ENCODE measurements at regions not wholly inside any gene's neighbourhood (a gene's known extent, or its start where the extent isn't known, plus 50 kb on each side); places are given as distances from the start of the nearest gene placed in this dataset.

GRCh38 chrX:22689290-22689689 lies 310.5 kb upstream of the DDX53 start:
- no peaks in the 10 kb centered on the region for H3K36me3 ChIP-seq
- H3K27me3 ChIP-seq (ENCODE audit: low read depth): no peaks in the 10 kb centered on the region
- H3K4me3 ChIP-seq: no peak overlapping the region
- DNase-seq: no peak
- no peaks in the 10 kb centered on the region for H3K4me1 ChIP-seq
- TF ChIP-seq CTCF (IDR thresholded peaks at IDR 0.05; ENCODE audit: borderline replicate concordance): no peak
- no peak overlapping the region for H3K27ac ChIP-seq (replicated peaks)
- no peaks in the 10 kb centered on the region for H3K9me3 ChIP-seq (replicated peaks)
- intact Hi-C loops (cut with micrococcal nuclease): no loop called here

DNA sequence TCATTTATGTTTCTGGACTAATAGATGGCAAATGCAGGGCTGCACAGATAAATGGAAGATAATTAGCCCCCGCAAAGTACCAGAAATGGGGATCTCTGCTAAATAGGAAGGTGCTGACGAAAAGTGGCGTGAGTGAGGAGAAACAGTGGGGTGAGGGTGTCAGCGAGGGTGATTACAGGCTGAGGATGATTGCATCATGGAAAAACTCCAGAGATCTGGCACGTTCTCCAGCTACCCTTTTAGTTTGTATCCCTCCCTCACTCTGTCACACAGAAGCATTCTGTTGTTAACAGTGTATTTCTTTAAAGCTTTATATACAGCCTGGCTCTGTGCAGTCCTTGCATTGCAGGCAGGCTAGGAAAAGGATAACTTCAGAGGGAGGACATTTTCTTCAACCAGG lies 309.6 kb upstream of the DDX53 start:
- no peak overlapping the region for H3K4me3 ChIP-seq
- no peak for TF ChIP-seq CTCF (IDR thresholded peaks at IDR 0.05; ENCODE audit: borderline replicate concordance)
- H3K36me3 ChIP-seq: no peaks in the 10 kb centered on the region
- no peaks in the 10 kb centered on the region for H3K4me1 ChIP-seq
- intact Hi-C loops (cut with micrococcal nuclease): no loop called here
- H3K27me3 ChIP-seq (ENCODE audit: low read depth): no peaks in the 10 kb centered on the region
- DNase-seq: no peak
- no peaks in the 10 kb centered on the region for H3K9me3 ChIP-seq (replicated peaks)
- no peak overlapping the region for H3K27ac ChIP-seq (replicated peaks)

GRCh38 chrX:22691966-22692565 lies 307.7 kb upstream of the DDX53 start:
- intact Hi-C loops (cut with micrococcal nuclease): no loop called here
- H3K4me3 ChIP-seq: no peak overlapping the region
- no peak for TF ChIP-seq CTCF (IDR thresholded peaks at IDR 0.05; ENCODE audit: borderline replicate concordance)
- no peaks in the 10 kb centered on the region for H3K36me3 ChIP-seq
- no peak for DNase-seq
- no peaks in the 10 kb centered on the region for H3K4me1 ChIP-seq
- H3K27me3 ChIP-seq (ENCODE audit: low read depth): no peaks in the 10 kb centered on the region
- no peak overlapping the region for H3K27ac ChIP-seq (replicated peaks)
- H3K9me3 ChIP-seq (replicated peaks): no peaks in the 10 kb centered on the region

DNA sequence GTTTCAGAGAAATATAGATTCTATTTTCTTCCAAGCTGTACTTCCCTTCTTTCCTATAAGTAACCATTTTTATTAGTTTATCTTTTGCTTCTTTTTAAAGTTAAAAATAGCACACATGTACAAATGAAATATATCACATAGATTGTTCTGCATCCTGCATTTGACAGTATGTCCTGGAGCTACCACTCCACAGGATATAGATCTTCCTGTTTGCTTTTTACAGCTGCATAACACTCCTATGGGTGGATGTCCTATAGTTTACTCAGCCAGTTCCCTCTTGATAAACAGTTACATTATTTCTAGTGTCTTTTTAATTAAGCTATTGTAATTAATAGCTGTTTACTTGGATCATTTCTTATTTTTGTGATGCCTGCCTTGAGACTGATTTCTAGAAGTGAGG lies 301.6 kb upstream of the DDX53 start:
- Histone ChIP-seq H3K27ac (replicated peaks) (no peak overlapping the region), H3K4me1 (no peaks in the 10 kb centered on the region), H3K9me3 (replicated peaks) (no peaks in the 10 kb centered on the region), H3K4me3 (no peak overlapping the region), H3K36me3 (no peaks in the 10 kb centered on the region), H3K27me3 (ENCODE audit: low read depth) (no peaks in the 10 kb centered on the region)
- intact Hi-C loops (cut with micrococcal nuclease): no loop called here
- no peak for TF ChIP-seq CTCF (IDR thresholded peaks at IDR 0.05; ENCODE audit: borderline replicate concordance)
- DNase-seq: no peak

- no peaks in the 10 kb centered on the region for H3K36me3 ChIP-seq
- peaks cover 4% of the 10 kb centered on the region for H3K9me3 ChIP-seq (replicated peaks)
- H3K4me1 ChIP-seq: no peaks in the 10 kb centered on the region
- H3K27ac ChIP-seq (replicated peaks): no peak overlapping the region
- intact Hi-C loops (cut with micrococcal nuclease): no loop called here
- no peak for TF ChIP-seq CTCF (IDR thresholded peaks at IDR 0.05; ENCODE audit: borderline replicate concordance)
- H3K27me3 ChIP-seq (ENCODE audit: low read depth): no peaks in the 10 kb centered on the region
- H3K4me3 ChIP-seq: no peak overlapping the region
- no peak for DNase-seq
Measured at GRCh38 chrX:22699581-22700091, 300.1 kb upstream of the DDX53 start.
